HepG2 (cell line): ENCODE measurements at regions not wholly inside any gene's neighbourhood (a gene's known extent, or its start where the extent isn't known, plus 50 kb on each side); places are given as distances from the start of the nearest gene placed in this dataset.

ENCODE experiments used
- ATAC-seq: fragments of 200-7000 bp; cut with Tn5 transposase; 3 replicates; pipeline ENCODE4 v1.9.1; 2020; ENCODE audit warnings: mild to moderate bottlenecking, moderate library complexity
- BruUV-seq: library from RNA; stranded (reverse); fragments of 400-500 nt; replicated peaks from 2 replicates; lab custom pipeline; 2021; lab: Mats Ljungman, UMichigan
- CTCF ChIA-PET: fragments of 300-600 bp; formaldehyde crosslinking; extraction: SDS; loops from one replicate; lab custom pipeline; 2021; ENCODE audit warnings: low total read pairs, inconsistent platforms, low intra/inter-chr PET ratio; lab: Yijun Ruan, JAX
- POLR2A ChIA-PET: fragments of 350-600 bp; sonication (Branson Sonifier 250); formaldehyde crosslinking; loops from one replicate; lab custom pipeline; 2020; ENCODE audit warnings: antibody characterized with exemption, inconsistent platforms; lab: Yijun Ruan, JAX
- DNase-seq: peaks from one replicate; pipeline ENCODE4 v3.0.0-alpha.2; 2015; ENCODE audit warnings: low spot score
- FAIRE-seq: peaks from 3 replicates; lab custom pipeline; 2011; peaks lifted over from hg19 to GRCh38; lab: Jason Lieb, UNC
- H2AFZ ChIP-seq: one replicate; pipeline ENCODE4 v1.6.1; 2011; ENCODE audit warnings: low read length, inconsistent platforms
- H3K27ac ChIP-seq: fragments of 300-600 bp; 3 replicates; pipeline ENCODE4 v1.8.0; 2011; ENCODE audit warnings: mixed run types, mild to moderate bottlenecking, mixed read lengths, low read length, inconsistent platforms; ENCODE audit not compliant: insufficient read depth; ENCODE audit errors: extremely low read length
- H3K27me3 ChIP-seq, 2 experiments: fragments of 200-600 bp in 1 of 2; 2 replicates in 1 of 2; 3 replicates in 1 of 2; pipeline versions ENCODE4 v1.6.0 to v1.8.0; 2011; ENCODE audit warnings: low read length in 2 of 2, mild to moderate bottlenecking in 2 of 2, moderate library complexity in 2 of 2, inconsistent platforms in 1 of 2; ENCODE audit not compliant: insufficient read depth in 2 of 2, control insufficient read depth in 1 of 2
- H3K36me3 ChIP-seq, 2 experiments: fragments of 200-600 bp in 1 of 2; replicated peaks in 1 of 2; 2 replicates in 1 of 2; 3 replicates in 1 of 2; pipeline versions ENCODE4 v1.5.1 to v1.8.0; 2011; ENCODE audit warnings: low read length in 2 of 2, inconsistent platforms in 1 of 2; ENCODE audit not compliant: insufficient read depth in 2 of 2, control insufficient read depth in 1 of 2
- H3K4me1 ChIP-seq: 2 replicates; pipeline ENCODE4 v1.5.1; 2012; ENCODE audit warnings: low read length, inconsistent platforms; ENCODE audit not compliant: insufficient read depth
- H3K4me2 ChIP-seq: 2 replicates; pipeline ENCODE4 v1.6.0; 2011; ENCODE audit warnings: low read depth, low read length, inconsistent platforms
- H3K4me3 ChIP-seq, 3 experiments: fragments of 200-600 bp in 1 of 3; sonication (generic), shearing (Covaris generic) in 1 of 3; replicated peaks in 1 of 3; 2 replicates each; pipeline ENCODE4 v1.5.1; 2011 to 2016; ENCODE audit warnings: low read length in 3 of 3, inconsistent platforms in 2 of 3, low read depth in 2 of 3, mild to moderate bottlenecking in 2 of 3, control low read depth in 1 of 3, mixed read lengths in 1 of 3; ENCODE audit not compliant: insufficient read depth in 1 of 3
- H3K79me2 ChIP-seq: one replicate; pipeline ENCODE4 v1.6.1; 2011; ENCODE audit warnings: low read length, inconsistent platforms; ENCODE audit not compliant: insufficient read depth
- H3K9ac ChIP-seq: 2 replicates; pipeline ENCODE4 v1.6.0; 2011; ENCODE audit warnings: mild to moderate bottlenecking, low read depth, low read length, inconsistent platforms; ENCODE audit not compliant: insufficient read depth
- H3K9me3 ChIP-seq: 2 replicates; pipeline ENCODE4 v1.5.1; 2012; ENCODE audit warnings: mild to moderate bottlenecking, low read length
- H4K20me1 ChIP-seq: 2 replicates; pipeline ENCODE4 v1.6.0; 2011; ENCODE audit warnings: inconsistent platforms, mild to moderate bottlenecking, low read length, moderate library complexity; ENCODE audit not compliant: insufficient read depth
- CTCF ChIP-seq: sonication (generic); formaldehyde crosslinking; IDR thresholded peaks from 2 replicates; pipeline ENCODE4 v1.5.0; 2020; ENCODE audit warnings: mild to moderate bottlenecking, missing genetic modification reagents, moderate library complexity
- GABPA ChIP-seq, 2 experiments: IDR thresholded peaks; 2 replicates each; pipeline ENCODE4 v1.6.1; 2011 to 2016; ENCODE audit warnings: low read depth in 2 of 2, low read length in 1 of 2, missing biosample characterization in 1 of 2, missing genetic modification characterization in 1 of 2
- NFKB2 ChIP-seq: sonication (generic); formaldehyde crosslinking; IDR thresholded peaks from 2 replicates; pipeline ENCODE4 v1.4.0; 2020; ENCODE audit warnings: missing genetic modification reagents, borderline replicate concordance
- NR2F1 ChIP-seq, 2 experiments: fragments of 450-650 bp in 1 of 2; formaldehyde crosslinking in 1 of 2; IDR thresholded peaks; 2 replicates each; pipeline versions ENCODE4 v1.5.0 to v1.6.1; 2016 to 2020; ENCODE audit warnings: mild to moderate bottlenecking in 1 of 2, missing compliant biosample characterization in 1 of 2, missing genetic modification reagents in 1 of 2, moderate library complexity in 1 of 2
- SIN3A ChIP-seq: IDR thresholded peaks from 2 replicates; pipeline ENCODE4 v1.6.1; 2011; ENCODE audit warnings: low read depth, mild to moderate bottlenecking, control low read depth, low read length, borderline replicate concordance
- SMC3 ChIP-seq: IDR thresholded peaks from 2 replicates; pipeline ENCODE4 v1.6.1; 2011; ENCODE audit warnings: low read length, improper control_type of control experiment
- STAG1 ChIP-seq: sonication (generic); formaldehyde crosslinking; IDR thresholded peaks from 2 replicates; pipeline ENCODE4 v1.4.0; 2020; ENCODE audit warnings: missing genetic modification reagents
- ZKSCAN8 ChIP-seq: IDR thresholded peaks from 2 replicates; pipeline ENCODE4 v1.6.1; 2016; ENCODE audit warnings: borderline replicate concordance, missing genetic modification reagents, missing compliant biosample characterization
- WGBS: methylation state at CpG from one replicate; pipeline ENCODE4 v1.1.6; 2017; ENCODE audit warnings: low lambda C conversion rate; 5-methylcytosine and 5-hydroxymethylcytosine counted together
- in situ Hi-C: cut with HindIII; loops from 2 replicates; pipeline ENCODE4 v1.10.0; 2017; ENCODE audit warnings: low pct_unique_long_range_greater_than_20kb; ENCODE audit not compliant: extremely low pct_ligation_motif_present
- intact Hi-C: fragments of 100-400 bp; cut with micrococcal nuclease; formaldehyde crosslinking; loops from one replicate; pipeline ENCODE4 v1.10.0; 2022; ENCODE audit not compliant: unreplicated experiment

DNA sequence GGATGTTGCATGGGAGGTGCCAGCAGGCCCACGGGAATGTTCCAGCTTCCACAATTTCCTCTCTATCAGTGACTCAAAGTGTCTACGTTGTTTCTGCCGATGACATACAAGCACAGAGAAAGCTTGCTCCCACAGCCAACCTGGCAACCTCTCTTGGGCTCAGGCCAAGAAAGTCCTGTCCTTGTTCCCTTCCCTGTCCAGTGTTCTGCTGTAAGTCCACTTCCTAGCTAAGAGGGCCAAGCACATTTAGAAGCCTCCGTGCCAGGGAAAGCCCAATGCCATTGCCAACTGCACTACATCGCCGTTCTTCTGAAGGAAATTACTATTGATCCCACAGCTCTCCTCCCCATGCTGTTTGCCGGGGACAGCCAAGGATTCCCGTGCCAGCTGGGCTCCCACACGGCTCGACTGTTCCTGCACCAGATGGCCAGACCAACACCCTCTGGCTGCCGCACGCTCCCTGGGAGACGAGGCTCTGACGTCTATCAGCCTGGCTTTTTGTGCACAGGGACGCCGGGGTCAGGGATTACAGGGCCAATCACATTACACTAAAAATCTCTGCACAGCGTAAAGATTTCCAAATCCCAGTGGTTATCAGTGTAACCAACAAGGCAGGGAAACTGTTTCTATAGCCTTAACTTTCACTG is 284.0 kb downstream of the BCOR start:
- TF ChIP-seq SIN3A = no peak
- intact Hi-C loops (no loop called here), in situ Hi-C loops (no loop called here)
- ATAC-seq (no peak), FAIRE-seq (no peak), DNase-seq (no peak)
- H4K20me1 ChIP-seq = no peaks in the 10 kb centered on the region
- POLR2A ChIA-PET = no interaction called here
- H2AFZ ChIP-seq = no peak overlapping the region
- H3K9ac ChIP-seq = no peak overlapping the region
- no peaks in the 10 kb centered on the region for H3K9me3 ChIP-seq
- H3K4me3 ChIP-seq = no peak overlapping the region
- BruUV-seq = no TSS peak
- WGBS = 70% methylated on average over 2 of the region's 17 CpGs
- H3K4me1 ChIP-seq = peaks cover 11% of the 10 kb centered on the region; the same call in 1 of the 2 replicates
- CTCF ChIA-PET = no interaction called here
- H3K4me2 ChIP-seq = no peak overlapping the region
- no peaks in the 10 kb centered on the region for H3K36me3 ChIP-seq
- no peaks in the 10 kb centered on the region; a peak in 1 of 5 replicates for H3K27me3 ChIP-seq
- no peak overlapping the region for H3K27ac ChIP-seq
- no peaks in the 10 kb centered on the region for H3K79me2 ChIP-seq

DNA sequence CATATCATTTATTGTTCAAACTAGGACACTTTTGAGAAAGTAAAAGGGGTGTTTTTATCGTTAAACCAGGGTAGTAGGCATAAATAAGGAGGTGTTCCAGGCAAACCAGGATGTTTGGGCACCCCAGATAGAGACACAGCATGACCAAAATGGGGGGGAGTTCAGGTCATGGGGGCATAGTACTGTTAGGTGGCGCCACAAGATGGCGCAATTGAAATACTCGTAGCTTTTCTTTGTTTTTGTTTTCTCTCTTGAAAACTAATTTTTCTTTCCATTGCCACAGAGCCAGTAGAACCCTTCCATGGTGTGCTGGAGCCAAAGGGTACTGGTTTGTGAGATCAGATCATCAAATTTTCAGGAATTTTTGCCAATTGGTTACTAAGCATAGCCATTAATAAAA is 283.4 kb downstream of the BCOR start:
- Histone ChIP-seq H3K9me3 (no peaks in the 10 kb centered on the region), H3K9ac (no peak overlapping the region), H3K27me3 (peaks cover 0 to 2% of the 10 kb centered on the region in 2 experiments; a peak in 2 of 5 replicates), H3K36me3 (no peaks in the 10 kb centered on the region), H3K27ac (no peak overlapping the region), H3K4me1 (peaks cover 11% of the 10 kb centered on the region; the same call in 1 of the 2 replicates), H3K4me3 (no peak overlapping the region), H3K79me2 (no peaks in the 10 kb centered on the region)
- BruUV-seq = no TSS peak
- FAIRE-seq = no peak
- ATAC-seq = no peak
- ChIA-PET CTCF (no interaction called here), POLR2A (no interaction called here)
- intact Hi-C loops = no loop called here
- TF ChIP-seq SMC3 = 0 out of 2 replicates have a peak, but pooled peaks have one; percentile 8
- TF ChIP-seq CTCF = peak; percentile 30; the same call in 1 of the 2 replicates
- TF ChIP-seq STAG1 (CRISPR knock-in tag) = peak; percentile 43
- no peak for TF ChIP-seq NR2F1 (CRISPR knock-in tag; IDR thresholded peaks at IDR 0.05)
- TF ChIP-seq ZKSCAN8 (CRISPR knock-in tag) = no peak
- TF ChIP-seq NFKB2 (CRISPR knock-in tag) = no peak
- no peak for TF ChIP-seq GABPA (IDR thresholded peaks at IDR 0.05; ENCODE audit: low read depth, low read length)
- no peak for TF ChIP-seq GABPA (CRISPR knock-in tag; IDR thresholded peaks at IDR 0.05; ENCODE audit: low read depth)
- TF ChIP-seq, all 625 proteins: peak for 3
- WGBS = 25% methylated on average over 4 of the region's 4 CpGs
- in situ Hi-C loops = no loop called here
- H3K4me2 ChIP-seq = no peak overlapping the region
- H4K20me1 ChIP-seq = no peaks in the 10 kb centered on the region
- no peak for DNase-seq
- no peak overlapping the region for H2AFZ ChIP-seq
